ENCODE measurements at regions not wholly inside any gene's neighbourhood (a gene's known extent, or its start where the extent isn't known, plus 50 kb on each side); places are given as distances from the start of the nearest gene placed in this dataset.

- no peak overlapping the region for H3K4me3 Mint-ChIP-seq
- H3K36me3 Mint-ChIP-seq = no peaks in the 10 kb centered on the region
- H3K27me3 Mint-ChIP-seq = peaks cover 27 to 39% of the 10 kb centered on the region in 2 donors
- Histone ChIP-seq H3K27ac (ENCODE audit: low read length) (no peak overlapping the region), H3K27me3 (replicated peaks in 1 of 2; ENCODE audit: control insufficient read depth in 2 of 2, extremely low read depth in 1 of 2, insufficient read depth in 2 of 2, low read length in 1 of 2) (peaks cover 0 to 17% of the 10 kb centered on the region in 2 experiments), H3K4me1 (ENCODE audit: control insufficient read depth in 1 of 2, extremely low read depth in 1 of 2, insufficient read depth in 2 of 2, low read length in 2 of 2) (no peaks in the 10 kb centered on the region), H3K36me3 (ENCODE audit: control insufficient read depth in 2 of 2, extremely low read depth in 1 of 2, insufficient read depth in 1 of 2, low read length in 1 of 2) (no peaks in the 10 kb centered on the region), H3K4me3 (ENCODE audit: control insufficient read depth in 1 of 2, extremely low read depth in 1 of 2, low read length in 1 of 2) (no peak overlapping the region), H3K9me3 (no peaks in the 10 kb centered on the region)
- no peak for ATAC-seq (replicated peaks in 1 of 4)
- ChIA-PET CTCF (no interaction called here), POLR2A (no interaction called here)
- peaks cover 0 to 10% (median 3%) of the 10 kb centered on the region in 3 donors for H3K9me3 Mint-ChIP-seq
- H3K27ac Mint-ChIP-seq = no peak overlapping the region
- 12% methylated on average over 6 of the region's 23 CpGs for WGBS (ENCODE audit: insufficient coverage)
- H3K4me1 Mint-ChIP-seq = no peaks in the 10 kb centered on the region
- no peak for DNase-seq
Measured at GRCh38 chr17:72219137-72219823, 98.5 kb downstream of the SOX9 start.

DNA sequence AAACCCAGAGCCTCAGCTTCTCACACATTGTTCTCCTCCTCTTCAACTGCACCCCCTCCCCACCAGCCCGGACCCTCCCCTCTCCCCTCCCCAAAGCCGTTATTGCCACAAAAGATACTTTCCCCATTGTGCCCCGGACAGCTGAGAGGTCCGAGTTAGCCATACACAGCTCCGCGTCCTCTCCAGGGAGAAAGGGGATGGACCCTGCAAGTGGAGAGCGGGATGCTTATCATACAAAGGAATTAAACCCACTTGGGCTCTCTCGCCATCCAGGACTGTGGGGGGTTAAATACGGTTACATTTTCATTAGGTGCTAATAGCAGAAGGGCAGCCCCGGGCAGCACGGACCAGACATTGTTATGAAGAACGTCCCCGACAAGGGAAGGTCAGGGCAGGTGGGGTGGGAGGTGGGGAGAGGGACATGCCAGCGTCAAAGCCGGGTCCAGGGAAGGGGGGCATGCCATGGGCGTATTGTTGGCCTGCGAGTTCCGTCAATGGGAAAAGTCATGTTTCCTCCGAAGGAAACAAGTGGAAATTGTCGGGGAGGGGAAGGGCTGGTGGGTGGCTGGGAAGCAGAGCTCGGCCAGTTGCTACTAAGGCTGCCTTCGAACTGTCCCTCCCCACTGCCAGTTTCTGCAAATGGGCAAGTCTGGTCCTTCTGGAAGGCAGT, 99.1 kb downstream of the SOX9 start:
- Mint-ChIP-seq H3K4me1 (no peaks in the 10 kb centered on the region), H3K9me3 (peaks cover 0 to 10% (median 3%) of the 10 kb centered on the region in 3 donors), H3K27ac (no peak overlapping the region), H3K4me3 (no peak overlapping the region), H3K27me3 (peaks cover 27 to 39% of the 10 kb centered on the region in 2 donors), H3K36me3 (no peaks in the 10 kb centered on the region)
- ATAC-seq (replicated peaks in 1 of 4) (no peak), DNase-seq (no peak)
- CTCF ChIA-PET = no interaction called here
- Histone ChIP-seq H3K4me1 (ENCODE audit: control insufficient read depth in 1 of 2, extremely low read depth in 1 of 2, insufficient read depth in 2 of 2, low read length in 2 of 2) (no peaks in the 10 kb centered on the region), H3K27ac (ENCODE audit: low read length) (no peak overlapping the region), H3K4me3 (ENCODE audit: control insufficient read depth in 1 of 2, extremely low read depth in 1 of 2, low read length in 1 of 2) (no peak overlapping the region), H3K27me3 (replicated peaks in 1 of 2; ENCODE audit: control insufficient read depth in 2 of 2, extremely low read depth in 1 of 2, insufficient read depth in 2 of 2, low read length in 1 of 2) (peaks cover 0 to 17% of the 10 kb centered on the region in 2 experiments), H3K9me3 (no peaks in the 10 kb centered on the region), H3K36me3 (ENCODE audit: control insufficient read depth in 2 of 2, extremely low read depth in 1 of 2, insufficient read depth in 1 of 2, low read length in 1 of 2) (no peaks in the 10 kb centered on the region)
- POLR2A ChIA-PET = no interaction called here
- WGBS (ENCODE audit: insufficient coverage) = 6% methylated on average over 14 of the region's 22 CpGs

GRCh38 chr17:72222661-72223380, 102.0 kb downstream of the SOX9 start:
- ATAC-seq (replicated peaks in 1 of 4) = no peak
- no peak for DNase-seq
- POLR2A ChIA-PET = no interaction called here

DNA sequence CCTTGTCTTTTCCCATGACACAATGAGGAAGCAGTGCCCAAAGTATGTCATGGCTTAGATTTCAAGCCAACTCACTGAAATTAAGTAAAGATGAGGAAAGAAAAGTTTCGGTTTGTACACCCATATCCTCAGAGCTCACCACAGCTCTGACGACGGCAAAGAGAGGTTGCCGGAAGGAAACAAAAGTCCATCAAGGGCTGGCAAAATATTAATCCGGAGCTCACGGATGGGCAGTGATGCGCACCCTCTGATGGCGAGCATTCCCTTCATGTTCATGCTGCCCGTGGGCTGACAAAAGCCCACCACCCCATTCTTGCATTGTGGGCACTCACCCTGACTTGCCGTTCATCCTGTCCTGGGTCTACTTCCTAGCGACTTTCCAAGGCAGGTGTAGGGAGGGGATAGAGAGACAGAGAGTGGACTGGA, 103.1 kb downstream of the SOX9 start:
- Mint-ChIP-seq H3K9me3 (peaks cover 3 to 8% (median 6%) of the 10 kb centered on the region in 3 donors), H3K4me1 (no peaks in the 10 kb centered on the region), H3K36me3 (no peaks in the 10 kb centered on the region), H3K27ac (no peak overlapping the region), H3K4me3 (no peak overlapping the region), H3K27me3 (peaks cover 20 to 24% of the 10 kb centered on the region in 2 donors)
- Histone ChIP-seq H3K27me3 (replicated peaks in 1 of 2; ENCODE audit: control insufficient read depth in 2 of 2, extremely low read depth in 1 of 2, insufficient read depth in 2 of 2, low read length in 1 of 2) (peaks cover 0 to 17% of the 10 kb centered on the region in 2 experiments), H3K36me3 (ENCODE audit: control insufficient read depth in 2 of 2, extremely low read depth in 1 of 2, insufficient read depth in 1 of 2, low read length in 1 of 2) (no peaks in the 10 kb centered on the region), H3K9me3 (no peaks in the 10 kb centered on the region), H3K4me3 (ENCODE audit: control insufficient read depth in 1 of 2, extremely low read depth in 1 of 2, low read length in 1 of 2) (no peak overlapping the region), H3K4me1 (ENCODE audit: control insufficient read depth in 1 of 2, extremely low read depth in 1 of 2, insufficient read depth in 2 of 2, low read length in 2 of 2) (no peaks in the 10 kb centered on the region), H3K27ac (ENCODE audit: low read length) (no peak overlapping the region)
- ATAC-seq (replicated peaks in 1 of 4) (no peak), DNase-seq (no peak)
- no CpG with 5 or more reads among the region's 11 CpGs for WGBS (ENCODE audit: insufficient coverage)
- CTCF ChIA-PET = no interaction called here
- POLR2A ChIA-PET = no interaction called here

More at GRCh38 chr17:72222661-72223380, 102.0 kb downstream of the SOX9 start:
- H3K9me3 Mint-ChIP-seq = peaks cover 0 to 10% (median 6%) of the 10 kb centered on the region in 3 donors
- Histone ChIP-seq H3K27ac (ENCODE audit: low read length) (no peak overlapping the region), H3K9me3 (no peaks in the 10 kb centered on the region), H3K36me3 (ENCODE audit: control insufficient read depth in 2 of 2, extremely low read depth in 1 of 2, insufficient read depth in 1 of 2, low read length in 1 of 2) (no peaks in the 10 kb centered on the region), H3K27me3 (replicated peaks in 1 of 2; ENCODE audit: control insufficient read depth in 2 of 2, extremely low read depth in 1 of 2, insufficient read depth in 2 of 2, low read length in 1 of 2) (peaks cover 0 to 17% of the 10 kb centered on the region in 2 experiments), H3K4me3 (ENCODE audit: control insufficient read depth in 1 of 2, extremely low read depth in 1 of 2, low read length in 1 of 2) (no peak overlapping the region), H3K4me1 (ENCODE audit: control insufficient read depth in 1 of 2, extremely low read depth in 1 of 2, insufficient read depth in 2 of 2, low read length in 2 of 2) (no peaks in the 10 kb centered on the region)
- 29% methylated on average over 1 of the region's 2 CpGs for WGBS (ENCODE audit: insufficient coverage)
- no peaks in the 10 kb centered on the region for H3K4me1 Mint-ChIP-seq
- CTCF ChIA-PET = no interaction called here
- peaks cover 27 to 34% of the 10 kb centered on the region in 2 donors for H3K27me3 Mint-ChIP-seq
- no peak overlapping the region for H3K27ac Mint-ChIP-seq
- H3K4me3 Mint-ChIP-seq = no peak overlapping the region
- no peaks in the 10 kb centered on the region for H3K36me3 Mint-ChIP-seq

DNA sequence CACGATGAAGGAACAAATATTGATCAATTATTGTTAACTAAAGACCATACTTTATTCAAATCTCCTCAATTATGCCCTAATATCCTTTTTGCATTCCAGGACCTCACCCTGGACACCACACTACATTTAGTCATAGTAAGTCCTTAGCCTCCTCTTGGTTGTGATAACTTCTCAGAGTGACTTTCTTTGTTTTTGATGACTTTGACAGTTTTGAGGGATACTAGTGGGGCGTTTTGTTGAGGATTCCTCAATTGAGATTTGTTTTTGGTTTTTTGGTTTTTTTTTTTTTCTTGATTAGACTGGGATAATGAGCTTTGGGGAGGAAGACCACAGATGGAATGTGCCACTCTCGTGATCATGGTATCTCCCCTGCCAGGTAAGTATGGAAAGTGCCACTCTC, 105.5 kb downstream of the SOX9 start:
- no peak for DNase-seq
- no peak overlapping the region for H3K27ac Mint-ChIP-seq
- no peaks in the 10 kb centered on the region for H3K36me3 Mint-ChIP-seq
- H3K27me3 Mint-ChIP-seq = peaks cover 0 to 2% of the 10 kb centered on the region in 2 donors
- 44% methylated on average over 1 of the region's 3 CpGs for WGBS (ENCODE audit: insufficient coverage)
- peaks cover 0 to 2% of the 10 kb centered on the region in 2 experiments for H3K27me3 ChIP-seq (replicated peaks in 1 of 2; ENCODE audit: control insufficient read depth in 2 of 2, extremely low read depth in 1 of 2, insufficient read depth in 2 of 2, low read length in 1 of 2)
- ChIA-PET POLR2A (interaction anchor here in 1 of 2 donors (0.7 kb wide), 1 partner anchor 312 kb away, joined by 8 read pairs; no protein-coding TSS in a partner anchor), CTCF (no interaction called here)
- H3K36me3 ChIP-seq (ENCODE audit: control insufficient read depth in 2 of 2, extremely low read depth in 1 of 2, insufficient read depth in 1 of 2, low read length in 1 of 2) = no peaks in the 10 kb centered on the region
- no peak overlapping the region for H3K27ac ChIP-seq (ENCODE audit: low read length)
- H3K4me1 Mint-ChIP-seq = no peaks in the 10 kb centered on the region
- peaks cover 9 to 13% (median 10%) of the 10 kb centered on the region in 3 donors for H3K9me3 Mint-ChIP-seq
- no peak for ATAC-seq (replicated peaks in 1 of 4)
- no peak overlapping the region for H3K4me3 ChIP-seq (ENCODE audit: control insufficient read depth in 1 of 2, extremely low read depth in 1 of 2, low read length in 1 of 2)
- H3K4me3 Mint-ChIP-seq = no peak overlapping the region
- no peaks in the 10 kb centered on the region for H3K4me1 ChIP-seq (ENCODE audit: control insufficient read depth in 1 of 2, extremely low read depth in 1 of 2, insufficient read depth in 2 of 2, low read length in 2 of 2)
- no peaks in the 10 kb centered on the region for H3K9me3 ChIP-seq

DNA sequence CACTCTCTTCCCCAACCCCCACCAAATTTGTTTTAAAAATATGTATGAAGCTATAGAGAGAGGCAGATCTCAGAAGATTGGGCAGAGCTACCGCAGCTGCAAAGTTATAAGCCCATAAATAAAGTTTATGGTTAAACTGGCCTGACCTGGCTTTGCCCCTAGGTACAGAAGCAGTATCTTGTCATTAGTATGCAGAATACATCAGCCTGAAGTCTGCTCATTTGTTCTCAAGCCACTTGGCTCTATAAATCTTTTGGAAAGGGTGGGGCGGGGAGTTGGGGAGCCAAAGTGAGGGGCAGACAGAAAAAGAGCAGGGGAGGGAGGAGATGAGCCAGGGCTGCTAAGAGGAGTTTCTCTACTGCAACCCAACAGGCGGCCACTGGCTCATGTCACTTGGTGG, 113.2 kb downstream of the SOX9 start:
- Histone ChIP-seq H3K36me3 (ENCODE audit: control insufficient read depth in 2 of 2, extremely low read depth in 1 of 2, insufficient read depth in 1 of 2, low read length in 1 of 2) (no peaks in the 10 kb centered on the region), H3K27ac (ENCODE audit: low read length) (no peak overlapping the region), H3K4me1 (ENCODE audit: control insufficient read depth in 1 of 2, extremely low read depth in 1 of 2, insufficient read depth in 2 of 2, low read length in 2 of 2) (no peaks in the 10 kb centered on the region), H3K27me3 (replicated peaks in 1 of 2; ENCODE audit: control insufficient read depth in 2 of 2, extremely low read depth in 1 of 2, insufficient read depth in 2 of 2, low read length in 1 of 2) (peaks cover 0 to 11% of the 10 kb centered on the region in 2 experiments), H3K4me3 (ENCODE audit: control insufficient read depth in 1 of 2, extremely low read depth in 1 of 2, low read length in 1 of 2) (no peak overlapping the region), H3K9me3 (no peaks in the 10 kb centered on the region)
- ATAC-seq (replicated peaks in 1 of 4) = no peak
- no peak for DNase-seq
- 100% methylated on average over 1 of the region's 3 CpGs for WGBS (ENCODE audit: insufficient coverage)
- ChIA-PET CTCF (no interaction called here), POLR2A (no interaction called here)
- Mint-ChIP-seq H3K36me3 (no peaks in the 10 kb centered on the region), H3K27ac (no peak overlapping the region), H3K4me3 (no peak overlapping the region), H3K9me3 (peaks cover 1 to 12% (median 7%) of the 10 kb centered on the region in 3 donors), H3K4me1 (no peaks in the 10 kb centered on the region), H3K27me3 (peaks cover 9 to 15% of the 10 kb centered on the region in 2 donors)
